ENCODE measurements at regions not wholly inside any gene's neighbourhood (a gene's known extent, or its start where the extent isn't known, plus 50 kb on each side); places are given as distances from the start of the nearest gene placed in this dataset.

DNA sequence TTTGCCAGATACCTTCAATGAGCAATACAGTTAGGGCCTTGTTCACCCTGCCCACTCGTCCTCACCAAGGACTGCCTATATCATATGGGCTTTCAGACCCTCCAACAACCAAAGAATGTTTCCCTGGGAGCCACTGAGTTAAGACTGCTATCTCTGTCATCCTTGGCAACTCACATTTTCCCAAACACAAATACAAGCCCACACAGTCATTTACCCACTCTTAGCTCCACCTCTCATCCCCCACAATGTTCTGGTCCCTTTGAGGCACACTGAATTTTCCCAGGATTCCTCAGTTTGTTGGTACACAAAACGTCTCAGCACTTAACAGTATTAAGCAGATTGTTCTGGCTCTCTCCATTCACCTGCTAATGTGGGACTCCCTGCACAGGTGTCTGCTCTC is 204.6 kb downstream of the TLE3 start:
- intact Hi-C loops (cut with micrococcal nuclease): no loop called here

More for the DNA sequence above, 204.6 kb downstream of the TLE3 start:
- Histone ChIP-seq H2AK9ac (replicated peaks; ENCODE audit: low read depth, low read length, poor library complexity) (no peak overlapping the region), H3K56ac (ENCODE audit: extremely low read depth, insufficient read depth, low read length) (no peak overlapping the region), H3K4me1 (ENCODE audit: control insufficient read depth, insufficient read depth, low read length) (no peaks in the 10 kb centered on the region), H3K79me1 (ENCODE audit: low read depth in 1 of 2, low read length in 2 of 2) (no peaks in the 10 kb centered on the region), H3K18ac (ENCODE audit: low read depth, low read length) (no peak overlapping the region), H3K9me3 (ENCODE audit: control insufficient read depth, insufficient read depth, low read length) (peaks cover 2% of the 10 kb centered on the region), H3K36me3 (ENCODE audit: control insufficient read depth, insufficient read depth, low read length) (no peaks in the 10 kb centered on the region), H4K8ac (ENCODE audit: low read depth in 2 of 2, low read length in 2 of 2) (no peak overlapping the region), H3K14ac (replicated peaks; ENCODE audit: low read depth, low read length) (no peak overlapping the region), H4K5ac (ENCODE audit: low read depth, low read length) (no peak overlapping the region), H3K9me1 (ENCODE audit: insufficient read depth, low read length) (no peaks in the 10 kb centered on the region), H2BK20ac (ENCODE audit: low read depth, low read length) (no peak overlapping the region), H2BK5ac (ENCODE audit: low read depth, low read length, poor library complexity, severe bottlenecking) (no peak overlapping the region), H2BK120ac (ENCODE audit: low read depth, low read length) (no peak overlapping the region), H2AFZ (replicated peaks; ENCODE audit: low read length, poor library complexity) (no peak overlapping the region), H2BK15ac (ENCODE audit: low read depth, low read length) (no peak overlapping the region), H3K4me3 (ENCODE audit: insufficient read depth, low read depth, low read length) (no peak overlapping the region), H3K4ac (ENCODE audit: low read depth, low read length) (no peak overlapping the region), H4K91ac (ENCODE audit: insufficient read depth, low read depth, low read length) (no peak overlapping the region), H3K9ac (ENCODE audit: low read depth, low read length) (no peak overlapping the region), H3K4me2 (ENCODE audit: low read depth, low read length) (no peak overlapping the region), H3K27me3 (ENCODE audit: control insufficient read depth, insufficient read depth, low read length) (peaks cover 59% of the 10 kb centered on the region), H3K23ac (ENCODE audit: low read depth, low read length) (no peak overlapping the region), H4K20me1 (ENCODE audit: insufficient read depth, low read length) (no peaks in the 10 kb centered on the region), H3K27ac (ENCODE audit: insufficient read depth, low read length) (no peak overlapping the region), H2AK5ac (ENCODE audit: low read depth, low read length) (no peak overlapping the region)
- no TSS peak for BruUV-seq (replicated peaks)
- in situ Hi-C loops (cut with MboI; ENCODE audit: low sequenced_read_pairs): no loop called here
- no peak for TF ChIP-seq MAZ (IDR thresholded peaks at IDR 0.05; ENCODE audit: borderline replicate concordance, low read depth, low read length)
- DNase-seq (no peak), ATAC-seq (ENCODE audit: low read depth) (no peak)
- dilution Hi-C loops (cut with HindIII; ENCODE audit: low sequenced_read_pairs, unreplicated experiment): no loop called here
- CTCF ChIA-PET: no interaction called here
- no CpG with 5 or more reads among the region's 2 CpGs for WGBS, 2 experiments (ENCODE audit: extremely low coverage in 2 of 2, insufficient read length in 1 of 2)
- POLR2A ChIA-PET (ENCODE audit: unreplicated experiment): no interaction called here
